H1 (cell line): ENCODE measurements at regions not wholly inside any gene's neighbourhood (a gene's known extent, or its start where the extent isn't known, plus 50 kb on each side); places are given as distances from the start of the nearest gene placed in this dataset.

ENCODE experiments used
- CTCF ChIA-PET: fragments of 300-600 bp; sonication (Branson Sonifier 250); formaldehyde crosslinking; loops from one replicate; lab custom pipeline; 2021; ENCODE audit not compliant: partially characterized antibody; lab: Charles Lee
- POLR2A ChIA-PET: fragments of 300-600 bp; sonication (Branson Sonifier 250); formaldehyde crosslinking; loops from one replicate; lab custom pipeline; 2021; ENCODE audit warnings: inconsistent platforms; ENCODE audit not compliant: partially characterized antibody; lab: Charles Lee
- DNase-seq, 2 experiments: peaks; one replicate each; pipeline versions ENCODE4 v3.0.0 to v3.0.0-alpha.2; 2010 to 2022; ENCODE audit warnings: low spot score in 2 of 2, low read depth in 1 of 2, mixed read lengths in 1 of 2
- FAIRE-seq: peaks from 2 replicates; lab custom pipeline; 2011; peaks lifted over from hg19 to GRCh38; lab: Jason Lieb, UNC
- H2AFZ ChIP-seq: 2 replicates; pipeline ENCODE4 v1.8.1; 2012; ENCODE audit warnings: low read length, inconsistent platforms
- H2AK5ac ChIP-seq: 2 replicates; pipeline ENCODE4 v1.6.1; 2013; ENCODE audit warnings: low read depth, low read length
- H2BK120ac ChIP-seq: replicated peaks from 2 replicates; pipeline ENCODE3; 2013; ENCODE audit warnings: low read depth, low read length, inconsistent platforms
- H2BK12ac ChIP-seq: 2 replicates; pipeline ENCODE4 v1.6.1; 2013; ENCODE audit warnings: low read depth, low read length
- H2BK15ac ChIP-seq: 2 replicates; pipeline ENCODE4 v1.6.1; 2013; ENCODE audit warnings: low read length
- H2BK20ac ChIP-seq: 2 replicates; pipeline ENCODE4 v1.6.1; 2013; ENCODE audit warnings: low read length
- H2BK5ac ChIP-seq: 2 replicates; pipeline ENCODE4 v1.6.1; 2013; ENCODE audit warnings: low read depth, low read length
- H3K14ac ChIP-seq: 2 replicates; pipeline ENCODE4 v1.6.1; 2013; ENCODE audit warnings: inconsistent platforms; ENCODE audit not compliant: insufficient read length
- H3K18ac ChIP-seq: 2 replicates; pipeline ENCODE4 v1.6.1; 2013; ENCODE audit warnings: low read length; ENCODE audit errors: extremely low read depth
- H3K23ac ChIP-seq: 2 replicates; pipeline ENCODE4 v1.6.1; 2013; ENCODE audit warnings: inconsistent platforms; ENCODE audit not compliant: insufficient read length
- H3K23me2 ChIP-seq: 2 replicates; pipeline ENCODE4 v1.6.1; 2013; ENCODE audit warnings: low read depth, low read length
- H3K27ac ChIP-seq: 2 replicates; pipeline ENCODE4 v1.6.1; 2011; ENCODE audit warnings: low read depth, low read length, inconsistent platforms
- H3K27me3 ChIP-seq, 4 experiments: replicated peaks in 1 of 4; 1 replicate in 1 of 4; 2 replicates in 3 of 4; pipeline versions ENCODE4 v1.6.1 to v1.8.1; 2011 to 2013; ENCODE audit warnings: low read length in 3 of 4, mild to moderate bottlenecking in 3 of 4, inconsistent platforms in 2 of 4, mixed read lengths in 2 of 4, moderate library complexity in 1 of 4; ENCODE audit not compliant: control insufficient read depth in 3 of 4, insufficient read depth in 3 of 4; ENCODE audit errors: extremely low read depth in 1 of 4
- H3K36me3 ChIP-seq, 4 experiments: 2 replicates each; pipeline versions ENCODE4 v1.6.1 to v1.8.1; 2011 to 2013; ENCODE audit warnings: mild to moderate bottlenecking in 4 of 4, low read length in 3 of 4, moderate library complexity in 2 of 4, control low read depth in 1 of 4, inconsistent platforms in 1 of 4; ENCODE audit not compliant: insufficient read depth in 4 of 4, control insufficient read depth in 2 of 4
- H3K4ac ChIP-seq: replicated peaks from 2 replicates; pipeline ENCODE3; 2013; ENCODE audit warnings: low read length, low read depth, mixed read lengths, inconsistent platforms; ENCODE audit not compliant: insufficient read length
- H3K4me1 ChIP-seq, 4 experiments: replicated peaks in 1 of 4; 1 replicate in 1 of 4; 2 replicates in 3 of 4; pipeline versions ENCODE4 v1.6.1 to v1.8.1; 2011 to 2013; ENCODE audit warnings: low read length in 3 of 4, inconsistent platforms in 2 of 4, mixed read lengths in 1 of 4; ENCODE audit not compliant: insufficient read depth in 4 of 4, control insufficient read depth in 3 of 4
- H3K4me2 ChIP-seq, 2 experiments: 2 replicates each; pipeline versions ENCODE4 v1.6.1 to v1.8.1; 2011 to 2013; ENCODE audit warnings: low read depth in 2 of 2, low read length in 2 of 2, control low read depth in 1 of 2, inconsistent platforms in 1 of 2, mild to moderate bottlenecking in 1 of 2; ENCODE audit not compliant: insufficient read depth in 1 of 2
- H3K4me3 ChIP-seq, 4 experiments: fragments of 200-600, 300-600 bp in 1 of 4; sonication (generic), shearing (Covaris generic), sonication (Bioruptor Twin) in 1 of 4; 2 replicates each; pipeline versions ENCODE4 v1.5.1 to v1.8.1; 2011 to 2016; ENCODE audit warnings: low read length in 4 of 4, low read depth in 3 of 4, control low read depth in 2 of 4, inconsistent platforms in 2 of 4, mild to moderate bottlenecking in 2 of 4, mixed read lengths in 1 of 4, moderate library complexity in 1 of 4; ENCODE audit not compliant: insufficient read depth in 2 of 4; ENCODE audit errors: extremely low read depth in 1 of 4
- H3K56ac ChIP-seq: replicated peaks from 2 replicates; pipeline ENCODE3; 2013; ENCODE audit warnings: low read depth, mild to moderate bottlenecking, mixed read lengths, low read length, inconsistent platforms; ENCODE audit not compliant: insufficient read length
- H3K79me1 ChIP-seq: 2 replicates; pipeline ENCODE4 v1.6.1; 2013; ENCODE audit warnings: low read depth, low read length, control low read depth
- H3K79me2 ChIP-seq, 2 experiments: 2 replicates each; pipeline versions ENCODE4 v1.6.1 to v1.8.1; 2012 to 2013; ENCODE audit warnings: low read length in 2 of 2, mild to moderate bottlenecking in 2 of 2, inconsistent platforms in 1 of 2; ENCODE audit not compliant: insufficient read depth in 2 of 2, control insufficient read depth in 1 of 2
- H3K9ac ChIP-seq, 4 experiments: replicated peaks in 1 of 4; 1 replicate in 1 of 4; 2 replicates in 3 of 4; pipeline versions ENCODE4 v1.6.1 to v1.8.1; 2011 to 2013; ENCODE audit warnings: low read depth in 3 of 4, low read length in 3 of 4, control low read depth in 2 of 4, mild to moderate bottlenecking in 2 of 4, moderate library complexity in 2 of 4, inconsistent platforms in 1 of 4; ENCODE audit errors: extremely low read depth in 1 of 4
- H3K9me3 ChIP-seq, 2 experiments: 2 replicates each; pipeline versions ENCODE4 v1.6.1 to v1.8.1; 2012 to 2013; ENCODE audit warnings: mild to moderate bottlenecking in 2 of 2, moderate library complexity in 2 of 2, control low read depth in 1 of 2, inconsistent platforms in 1 of 2, low read depth in 1 of 2, low read length in 1 of 2, mixed read lengths in 1 of 2; ENCODE audit not compliant: insufficient read depth in 2 of 2
- H4K20me1 ChIP-seq, 2 experiments: replicated peaks in 1 of 2; 2 replicates each; pipeline versions ENCODE3 to v1.8.1; 2011 to 2013; ENCODE audit warnings: inconsistent platforms in 2 of 2, low read length in 2 of 2, mild to moderate bottlenecking in 1 of 2; ENCODE audit not compliant: insufficient read depth in 2 of 2, control insufficient read depth in 1 of 2
- H4K5ac ChIP-seq: 2 replicates; pipeline ENCODE4 v1.6.1; 2013; ENCODE audit warnings: low read length, low read depth, mixed read lengths, inconsistent platforms; ENCODE audit not compliant: insufficient read length
- H4K8ac ChIP-seq: 2 replicates; pipeline ENCODE4 v1.8.0; 2013; ENCODE audit warnings: mild to moderate bottlenecking, moderate library complexity, low read length, inconsistent platforms; ENCODE audit not compliant: insufficient read depth; ENCODE audit errors: extremely low read depth
- H4K91ac ChIP-seq: replicated peaks from 2 replicates; pipeline ENCODE3; 2013; ENCODE audit warnings: low read length, mixed read lengths, inconsistent platforms; ENCODE audit not compliant: insufficient read length
- NANOG ChIP-seq: IDR thresholded peaks from 2 replicates; pipeline ENCODE4 v1.6.1; 2011; ENCODE audit warnings: low read length, low read depth, mild to moderate bottlenecking, inconsistent platforms; ENCODE audit not compliant: insufficient read depth, poor library complexity, severe bottlenecking
- NRF1 ChIP-seq: IDR thresholded peaks from 2 replicates; pipeline ENCODE4 v1.6.1; 2011; ENCODE audit warnings: mild to moderate bottlenecking, low read depth, low read length, improper control_type of control experiment
- TBP ChIP-seq: IDR thresholded peaks from 2 replicates; pipeline ENCODE4 v1.6.1; 2011; ENCODE audit warnings: low read depth, low read length, improper control_type of control experiment
- YY1 ChIP-seq: IDR thresholded peaks from 2 replicates; pipeline ENCODE4 v1.6.1; 2011; ENCODE audit warnings: low read depth, mild to moderate bottlenecking, low read length
- WGBS, 2 experiments: shearing (Covaris generic) in 1 of 2; methylation state at CpG; one replicate each; pipeline versions ENCODE4 v1.1.6 to v1.1.7; 2013 to 2015; ENCODE audit warnings: low lambda C conversion rate in 2 of 2, mixed read lengths in 2 of 2, inconsistent platforms in 1 of 2, low coverage in 1 of 2, missing lambda C conversion rate in 1 of 2; ENCODE audit not compliant: insufficient replicate concordance in 2 of 2, insufficient coverage in 1 of 2, insufficient read length in 1 of 2; ENCODE audit errors: extremely low coverage in 1 of 2, missing lambda C conversion rate in 1 of 2; 5-methylcytosine and 5-hydroxymethylcytosine counted together
- TF ChIP-seq, protein P1 (sequence below), 3 experiments: IDR thresholded peaks; 1 replicate in 2 of 3; 2 replicates in 1 of 3; pipeline versions ENCODE4 v1.5.1 to v1.6.1; 2011; ENCODE audit warnings: low read length in 3 of 3, mild to moderate bottlenecking in 3 of 3, inconsistent platforms in 2 of 3, low read depth in 1 of 3, moderate library complexity in 1 of 3; ENCODE audit not compliant: insufficient read depth in 1 of 3; ENCODE audit errors: control extremely low read depth in 1 of 3

DNA sequence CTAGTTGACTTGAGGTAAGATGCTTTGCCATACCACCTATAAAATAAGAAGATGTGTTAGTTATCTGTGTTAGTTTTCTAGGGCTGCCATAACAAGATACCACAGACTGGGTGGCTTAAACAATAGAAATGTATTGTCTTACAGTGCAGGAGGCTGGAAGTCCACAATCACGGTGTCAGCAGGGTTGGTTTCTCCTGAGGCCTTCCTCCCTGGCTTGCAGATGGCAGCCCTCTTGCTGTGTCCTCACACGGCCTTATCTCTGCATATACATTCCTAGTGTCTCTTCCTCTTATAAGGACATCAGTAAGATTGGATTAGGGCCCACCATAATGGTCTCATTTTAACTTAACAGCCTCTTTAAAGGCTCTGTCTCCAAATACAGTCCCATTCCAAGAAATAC is 192.1 kb downstream of the GATA3 start:
- Histone ChIP-seq H2BK20ac (no peak overlapping the region), H2BK12ac (no peak overlapping the region), H3K79me2 (no peaks in the 10 kb centered on the region), H3K23ac (no peak overlapping the region), H4K8ac (no peak overlapping the region), H3K27me3 (peaks cover 0 to 2% (median 0%) of the 10 kb centered on the region in 4 experiments; a peak in 1 of 7 replicates), H3K4ac (no peak overlapping the region), H2BK5ac (no peak overlapping the region), H3K9ac (peak overlapping the region in 1 of 4 experiments; percentile 34; a peak in 1 of 7 replicates), H4K20me1 (no peaks in the 10 kb centered on the region), H3K4me2 (no peak overlapping the region), H3K4me1 (no peaks in the 10 kb centered on the region), H2AFZ (no peak overlapping the region), H3K9me3 (peaks cover 7 to 9% of the 10 kb centered on the region in 2 experiments; a peak in 2 of 4 replicates), H3K79me1 (no peaks in the 10 kb centered on the region), H3K4me3 (no peak overlapping the region), H3K14ac (no peak overlapping the region), H3K23me2 (no peaks in the 10 kb centered on the region), H3K18ac (no peak overlapping the region), H4K91ac (no peak overlapping the region), H4K5ac (no peak overlapping the region), H3K27ac (no peak overlapping the region), H2AK5ac (no peak overlapping the region), H3K56ac (no peak overlapping the region), H2BK15ac (no peak overlapping the region), H3K36me3 (no peaks in the 10 kb centered on the region), H2BK120ac (no peak overlapping the region)
- TF ChIP-seq YY1 (no peak), NANOG (no peak), NRF1 (no peak), TBP (no peak)
- TF ChIP-seq, protein P1, sequence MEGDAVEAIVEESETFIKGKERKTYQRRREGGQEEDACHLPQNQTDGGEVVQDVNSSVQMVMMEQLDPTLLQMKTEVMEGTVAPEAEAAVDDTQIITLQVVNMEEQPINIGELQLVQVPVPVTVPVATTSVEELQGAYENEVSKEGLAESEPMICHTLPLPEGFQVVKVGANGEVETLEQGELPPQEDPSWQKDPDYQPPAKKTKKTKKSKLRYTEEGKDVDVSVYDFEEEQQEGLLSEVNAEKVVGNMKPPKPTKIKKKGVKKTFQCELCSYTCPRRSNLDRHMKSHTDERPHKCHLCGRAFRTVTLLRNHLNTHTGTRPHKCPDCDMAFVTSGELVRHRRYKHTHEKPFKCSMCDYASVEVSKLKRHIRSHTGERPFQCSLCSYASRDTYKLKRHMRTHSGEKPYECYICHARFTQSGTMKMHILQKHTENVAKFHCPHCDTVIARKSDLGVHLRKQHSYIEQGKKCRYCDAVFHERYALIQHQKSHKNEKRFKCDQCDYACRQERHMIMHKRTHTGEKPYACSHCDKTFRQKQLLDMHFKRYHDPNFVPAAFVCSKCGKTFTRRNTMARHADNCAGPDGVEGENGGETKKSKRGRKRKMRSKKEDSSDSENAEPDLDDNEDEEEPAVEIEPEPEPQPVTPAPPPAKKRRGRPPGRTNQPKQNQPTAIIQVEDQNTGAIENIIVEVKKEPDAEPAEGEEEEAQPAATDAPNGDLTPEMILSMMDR (IDR thresholded peaks at IDR 0.05; ENCODE audit: control extremely low read depth in 1 of 3, insufficient read depth in 1 of 3, low read depth in 1 of 3, low read length in 3 of 3) = no peak
- ChIA-PET CTCF (interaction anchor here (0.6 kb wide), 1 partner anchor 324 kb away, joined by 3 read pairs; no protein-coding TSS in a partner anchor), POLR2A (interaction anchor here (0.8 kb wide), 1 partner anchor 527 kb away, joined by 3 read pairs; no protein-coding TSS in a partner anchor)
- DNase-seq (no peak), FAIRE-seq (no peak)
- WGBS, 2 experiments = 96% methylated on average over 2 of the region's 2 CpGs; no CpG with 5 or more reads in 1 of the 2 experiments
